Thoracic aorta (tissue), 2 donors: ENCODE measurements at regions not wholly inside any gene's neighbourhood (a gene's known extent, or its start where the extent isn't known, plus 50 kb on each side); places are given as distances from the start of the nearest gene placed in this dataset.

ENCODE experiments used
- ATAC-seq: fragments of 150-250 bp; one replicate; pipeline ENCODE4 v1.8.0; 2017; ENCODE audit warnings: low read depth; ENCODE audit not compliant: insufficient number of reproducible peaks, low FRiP score
- DNase-seq: peaks from one replicate; pipeline ENCODE4 v3.0.0-alpha.2; 2020; ENCODE audit warnings: low spot score
- H3K27ac ChIP-seq, 2 donors: fragments of 200-600 bp; sonication (generic); 1 replicate in 1 of 2; 2 replicates in 1 of 2; pipeline ENCODE4 v1.5.1; 2016; ENCODE audit warnings: mild to moderate bottlenecking in 2 of 2, moderate library complexity in 2 of 2
- H3K27me3 ChIP-seq: fragments of 200-600 bp; sonication (generic); replicated peaks from 2 replicates; pipeline ENCODE4 v1.6.0; 2016; ENCODE audit warnings: mild to moderate bottlenecking; ENCODE audit not compliant: insufficient read depth
- H3K36me3 ChIP-seq: fragments of 200-600 bp; sonication (generic); one replicate; pipeline ENCODE4 v1.5.1; 2016
- H3K4me1 ChIP-seq, 2 donors: fragments of 200-600 bp; sonication (generic); 1 replicate in 1 of 2; 2 replicates in 1 of 2; pipeline versions ENCODE4 v1.5.1 to v1.6.0; 2016; ENCODE audit warnings: low read depth in 2 of 2, mild to moderate bottlenecking in 1 of 2; ENCODE audit not compliant: control insufficient read depth in 1 of 2
- H3K4me3 ChIP-seq: fragments of 200-600 bp; sonication (generic); 2 replicates; pipeline ENCODE4 v1.5.1; 2016; ENCODE audit warnings: mild to moderate bottlenecking
- H3K9me3 ChIP-seq: fragments of 200-600 bp; sonication (generic); 2 replicates; pipeline ENCODE4 v1.5.1; 2016
- TF ChIP-seq, protein P1 (sequence below): fragments of 200-600 bp; sonication (generic); IDR thresholded peaks from one replicate; pipeline ENCODE4 v1.5.1; 2019; ENCODE audit warnings: antibody characterized with exemption

GRCh38 chr9:88326936-88327335, 61.3 kb upstream of the SPIN1 start:
- Histone ChIP-seq H3K27ac (no peak overlapping the region), H3K4me1 (no peaks in the 10 kb centered on the region), H3K9me3 (no peaks in the 10 kb centered on the region), H3K4me3 (no peak overlapping the region), H3K27me3 (no peaks in the 10 kb centered on the region), H3K36me3 (no peaks in the 10 kb centered on the region)
- no peak for ATAC-seq
- DNase-seq: no peak
- TF ChIP-seq, protein P1, sequence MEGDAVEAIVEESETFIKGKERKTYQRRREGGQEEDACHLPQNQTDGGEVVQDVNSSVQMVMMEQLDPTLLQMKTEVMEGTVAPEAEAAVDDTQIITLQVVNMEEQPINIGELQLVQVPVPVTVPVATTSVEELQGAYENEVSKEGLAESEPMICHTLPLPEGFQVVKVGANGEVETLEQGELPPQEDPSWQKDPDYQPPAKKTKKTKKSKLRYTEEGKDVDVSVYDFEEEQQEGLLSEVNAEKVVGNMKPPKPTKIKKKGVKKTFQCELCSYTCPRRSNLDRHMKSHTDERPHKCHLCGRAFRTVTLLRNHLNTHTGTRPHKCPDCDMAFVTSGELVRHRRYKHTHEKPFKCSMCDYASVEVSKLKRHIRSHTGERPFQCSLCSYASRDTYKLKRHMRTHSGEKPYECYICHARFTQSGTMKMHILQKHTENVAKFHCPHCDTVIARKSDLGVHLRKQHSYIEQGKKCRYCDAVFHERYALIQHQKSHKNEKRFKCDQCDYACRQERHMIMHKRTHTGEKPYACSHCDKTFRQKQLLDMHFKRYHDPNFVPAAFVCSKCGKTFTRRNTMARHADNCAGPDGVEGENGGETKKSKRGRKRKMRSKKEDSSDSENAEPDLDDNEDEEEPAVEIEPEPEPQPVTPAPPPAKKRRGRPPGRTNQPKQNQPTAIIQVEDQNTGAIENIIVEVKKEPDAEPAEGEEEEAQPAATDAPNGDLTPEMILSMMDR: no peak

DNA sequence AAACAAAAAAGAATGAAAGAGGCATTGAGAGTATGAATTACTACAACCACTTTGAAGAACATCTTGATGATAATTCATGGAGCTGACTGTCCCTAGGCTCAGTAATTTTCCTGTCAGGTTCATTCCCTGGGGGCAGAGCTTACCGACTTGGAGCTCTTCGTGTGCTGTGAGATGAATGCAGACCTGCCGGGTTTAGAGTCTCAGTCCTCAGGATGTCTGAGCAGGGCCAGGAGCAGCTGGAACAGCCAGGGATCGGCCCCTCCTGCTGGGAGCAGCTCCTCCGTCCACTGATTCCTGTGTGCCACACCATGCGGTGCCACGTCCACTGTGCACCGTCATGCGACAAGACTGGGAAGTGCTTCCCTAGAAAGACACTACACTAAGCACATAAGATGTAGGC, 62.2 kb upstream of the SPIN1 start:
- H3K36me3 ChIP-seq: no peaks in the 10 kb centered on the region
- no peaks in the 10 kb centered on the region for H3K27me3 ChIP-seq
- no peak overlapping the region for H3K4me3 ChIP-seq
- no peaks in the 10 kb centered on the region for H3K4me1 ChIP-seq
- no peak for DNase-seq
- H3K9me3 ChIP-seq: no peaks in the 10 kb centered on the region
- no peak overlapping the region for H3K27ac ChIP-seq
- no peak for ATAC-seq
- TF ChIP-seq, protein P1: no peak

- Histone ChIP-seq H3K27ac (no peak overlapping the region), H3K4me3 (no peak overlapping the region), H3K9me3 (no peaks in the 10 kb centered on the region), H3K4me1 (no peaks in the 10 kb centered on the region), H3K27me3 (no peaks in the 10 kb centered on the region), H3K36me3 (no peaks in the 10 kb centered on the region)
- no peak for DNase-seq
- TF ChIP-seq, protein P1: no peak
- ATAC-seq: no peak
Observed at GRCh38 chr9:88322906-88323566, 65.2 kb upstream of the SPIN1 start.

DNA sequence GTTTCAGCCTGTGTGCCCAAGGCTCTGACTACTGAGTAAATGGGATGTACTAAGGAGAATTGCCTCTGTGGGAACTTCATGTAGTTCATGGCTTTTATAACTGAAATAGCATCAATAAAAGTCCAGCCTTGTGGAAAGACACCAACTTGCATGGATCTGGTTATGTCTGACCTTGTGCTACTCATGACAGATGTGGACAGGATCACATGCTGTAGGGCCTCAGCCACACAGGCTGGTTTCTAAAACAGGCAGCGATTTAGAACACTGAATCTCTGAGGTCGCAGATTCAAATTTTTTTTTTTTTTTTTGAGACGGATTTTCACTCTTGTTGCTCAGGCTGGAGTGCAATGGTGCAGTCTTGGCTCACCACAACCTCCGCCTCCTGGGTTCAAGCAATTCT, 66.5 kb upstream of the SPIN1 start:
- ATAC-seq (no peak), DNase-seq (no peak)
- Histone ChIP-seq H3K4me3 (no peak overlapping the region), H3K4me1 (no peaks in the 10 kb centered on the region), H3K36me3 (no peaks in the 10 kb centered on the region), H3K27ac (no peak overlapping the region), H3K9me3 (no peaks in the 10 kb centered on the region), H3K27me3 (no peaks in the 10 kb centered on the region)
- TF ChIP-seq, protein P1: no peak

DNA sequence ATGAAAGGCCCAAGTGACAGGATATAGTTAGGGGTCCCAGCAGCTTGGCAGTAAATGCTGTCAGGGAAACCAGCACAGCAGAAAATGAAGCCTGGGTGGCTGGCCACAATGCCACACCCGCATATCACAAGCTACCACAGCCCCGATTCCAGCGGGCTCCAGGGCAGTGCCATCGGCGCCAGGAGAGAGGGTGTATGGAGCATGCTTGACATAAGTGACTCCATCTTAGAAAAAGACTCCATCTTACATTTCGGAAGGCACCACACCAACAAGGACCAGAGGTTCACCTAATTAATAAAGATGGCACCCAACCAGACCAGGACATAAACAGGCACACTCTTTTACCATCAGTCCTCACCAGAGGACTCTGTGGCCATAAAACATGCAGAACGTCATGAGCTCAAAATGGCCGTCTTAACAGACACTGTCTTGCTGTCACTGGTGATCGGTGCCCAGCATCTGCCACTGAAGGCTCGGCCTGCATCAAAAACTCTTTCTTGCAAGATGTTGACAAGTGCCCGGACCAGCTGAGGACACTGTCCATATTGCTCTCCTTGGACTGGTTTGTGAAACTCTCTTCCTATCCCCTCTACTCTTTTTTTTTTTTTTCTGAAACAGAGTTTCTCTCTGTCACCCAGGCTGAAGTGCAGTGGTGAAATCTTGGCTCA, 67.4 kb upstream of the SPIN1 start:
- H3K27me3 ChIP-seq: no peaks in the 10 kb centered on the region
- H3K4me3 ChIP-seq: no peak overlapping the region
- no peak for ATAC-seq
- DNase-seq: no peak
- H3K4me1 ChIP-seq: no peaks in the 10 kb centered on the region
- H3K27ac ChIP-seq: no peak overlapping the region
- TF ChIP-seq, protein P1: no peak
- no peaks in the 10 kb centered on the region for H3K36me3 ChIP-seq
- no peaks in the 10 kb centered on the region for H3K9me3 ChIP-seq
